Activated T-helper 2 cell treated with anti-CD3 and anti-CD28 coated beads, Interferon-gamma antibody, Interleukin-2, Interleukin-4, amounts not matched to agents 10 μg/mL and 5 μg/mL and 100 μg/mL, durations not matched to agents 14 hours and 24 hours and 36 hours (primary cell): ENCODE measurements at regions not wholly inside any gene's neighbourhood (a gene's known extent, or its start where the extent isn't known, plus 50 kb on each side); places are given as distances from the start of the nearest gene placed in this dataset.

Experiments used
- DNase-seq: peaks from one replicate; pipeline ENCODE4 v3.0.0; 2021; ENCODE audit warnings: low spot score
- H3K27ac Mint-ChIP-seq: one replicate; pipeline ENCODE4 v1.8.0; 2021; ENCODE audit warnings: mixed read lengths
- H3K27me3 Mint-ChIP-seq: one replicate; pipeline ENCODE4 v1.8.0; 2021; ENCODE audit warnings: low read depth, mixed read lengths
- H3K36me3 Mint-ChIP-seq: one replicate; pipeline ENCODE4 v1.8.0; 2021; ENCODE audit warnings: low read depth, mixed read lengths
- H3K4me1 Mint-ChIP-seq: one replicate; pipeline ENCODE4 v1.8.0; 2021; ENCODE audit warnings: low read depth, mixed read lengths
- H3K4me3 Mint-ChIP-seq: one replicate; pipeline ENCODE4 v1.8.0; 2021; ENCODE audit warnings: low read depth, mild to moderate bottlenecking, moderate library complexity, mixed read lengths
- H3K9me3 Mint-ChIP-seq: one replicate; pipeline ENCODE4 v1.8.0; 2021; ENCODE audit warnings: mixed read lengths
- intact Hi-C: fragments of 100-400 bp; cut with micrococcal nuclease; formaldehyde crosslinking; loops from one replicate; pipeline ENCODE4 v1.15.1; 2023

- Mint-ChIP-seq H3K4me3 (no peak overlapping the region), H3K4me1 (no peaks in the 10 kb centered on the region), H3K9me3 (no peaks in the 10 kb centered on the region), H3K27ac (no peak overlapping the region), H3K36me3 (no peaks in the 10 kb centered on the region), H3K27me3 (peaks cover 7% of the 10 kb centered on the region)
- intact Hi-C loops: no loop called here
- no peak for DNase-seq
These were observed 98.1 kb downstream of the PSMG1 start for GRCh38 chr21:39084979-39085729.

GRCh38 chr21:39084073-39084472 is 99.2 kb downstream of the PSMG1 start:
- no peaks in the 10 kb centered on the region for H3K36me3 Mint-ChIP-seq

GRCh38 chr21:39083377-39084008 is 99.8 kb downstream of the PSMG1 start:
- intact Hi-C loops: no loop called here
- H3K4me3 Mint-ChIP-seq: no peak overlapping the region

More at GRCh38 chr21:39084073-39084472, 99.2 kb downstream of the PSMG1 start:
- intact Hi-C loops: no loop called here
- Mint-ChIP-seq H3K4me3 (no peak overlapping the region), H3K9me3 (no peaks in the 10 kb centered on the region), H3K27ac (no peak overlapping the region), H3K4me1 (no peaks in the 10 kb centered on the region), H3K27me3 (peaks cover 7% of the 10 kb centered on the region)
- DNase-seq: no peak

GRCh38 chr21:39082656-39083376 is 100.4 kb downstream of the PSMG1 start:
- no peaks in the 10 kb centered on the region for H3K36me3 Mint-ChIP-seq
- intact Hi-C loops: no loop called here
- DNase-seq: no peak
- H3K4me3 Mint-ChIP-seq: no peak overlapping the region
- H3K9me3 Mint-ChIP-seq: no peaks in the 10 kb centered on the region
- H3K4me1 Mint-ChIP-seq: no peaks in the 10 kb centered on the region
- H3K27me3 Mint-ChIP-seq: peaks cover 11% of the 10 kb centered on the region
- no peak overlapping the region for H3K27ac Mint-ChIP-seq

More at GRCh38 chr21:39083377-39084008, 99.8 kb downstream of the PSMG1 start:
- Mint-ChIP-seq H3K36me3 (no peaks in the 10 kb centered on the region), H3K27ac (no peak overlapping the region), H3K9me3 (no peaks in the 10 kb centered on the region), H3K27me3 (peaks cover 11% of the 10 kb centered on the region), H3K4me1 (no peaks in the 10 kb centered on the region)
- DNase-seq: no peak

- Mint-ChIP-seq H3K36me3 (no peaks in the 10 kb centered on the region), H3K9me3 (no peaks in the 10 kb centered on the region), H3K27me3 (peaks cover 16% of the 10 kb centered on the region), H3K27ac (no peak overlapping the region), H3K4me1 (no peaks in the 10 kb centered on the region), H3K4me3 (no peak overlapping the region)
- DNase-seq: no peak
- intact Hi-C loops: no loop called here
These were observed 102.9 kb downstream of the PSMG1 start for GRCh38 chr21:39080366-39080765.

GRCh38 chr21:39079617-39080016 is 103.6 kb downstream of the PSMG1 start:
- intact Hi-C loops: no loop called here
- Mint-ChIP-seq H3K4me1 (no peaks in the 10 kb centered on the region), H3K4me3 (no peak overlapping the region), H3K9me3 (peaks cover 6% of the 10 kb centered on the region), H3K36me3 (no peaks in the 10 kb centered on the region), H3K27ac (no peak overlapping the region), H3K27me3 (peaks cover 16% of the 10 kb centered on the region)
- no peak for DNase-seq

GRCh38 chr21:39078322-39079065 is 104.8 kb downstream of the PSMG1 start:
- intact Hi-C loops: no loop called here
- H3K4me1 Mint-ChIP-seq: no peaks in the 10 kb centered on the region
- H3K9me3 Mint-ChIP-seq: peaks cover 13% of the 10 kb centered on the region
- DNase-seq: no peak
- H3K4me3 Mint-ChIP-seq: no peak overlapping the region
- H3K27me3 Mint-ChIP-seq: peaks cover 21% of the 10 kb centered on the region
- H3K27ac Mint-ChIP-seq: no peak overlapping the region
- H3K36me3 Mint-ChIP-seq: no peaks in the 10 kb centered on the region

- DNase-seq: no peak
- intact Hi-C loops: no loop called here
- H3K27me3 Mint-ChIP-seq: peaks cover 20% of the 10 kb centered on the region
- no peak overlapping the region for H3K27ac Mint-ChIP-seq
- H3K4me1 Mint-ChIP-seq: no peaks in the 10 kb centered on the region
- H3K36me3 Mint-ChIP-seq: no peaks in the 10 kb centered on the region
- H3K4me3 Mint-ChIP-seq: no peak overlapping the region
- peaks cover 13% of the 10 kb centered on the region for H3K9me3 Mint-ChIP-seq
These were observed 105.4 kb downstream of the PSMG1 start for GRCh38 chr21:39077876-39078275.

GRCh38 chr21:39074508-39074907 is 108.7 kb downstream of the PSMG1 start:
- Mint-ChIP-seq H3K27ac (no peak overlapping the region), H3K36me3 (no peaks in the 10 kb centered on the region), H3K4me3 (no peak overlapping the region), H3K4me1 (no peaks in the 10 kb centered on the region), H3K27me3 (peaks cover 20% of the 10 kb centered on the region), H3K9me3 (peaks cover 13% of the 10 kb centered on the region)
- no peak for DNase-seq
- intact Hi-C loops: no loop called here

- no peaks in the 10 kb centered on the region for H3K4me1 Mint-ChIP-seq
- peaks cover 22% of the 10 kb centered on the region for H3K27me3 Mint-ChIP-seq
- intact Hi-C loops: no loop called here
- H3K27ac Mint-ChIP-seq: no peak overlapping the region
- H3K9me3 Mint-ChIP-seq: peaks cover 17% of the 10 kb centered on the region
- no peaks in the 10 kb centered on the region for H3K36me3 Mint-ChIP-seq
- no peak for DNase-seq
- H3K4me3 Mint-ChIP-seq: no peak overlapping the region
These were observed 109.5 kb downstream of the PSMG1 start for GRCh38 chr21:39073717-39074116.

GRCh38 chr21:39073063-39073462 is 110.2 kb downstream of the PSMG1 start:
- intact Hi-C loops: no loop called here
- Mint-ChIP-seq H3K4me1 (peaks cover 2% of the 10 kb centered on the region), H3K27me3 (peaks cover 26% of the 10 kb centered on the region), H3K27ac (no peak overlapping the region), H3K4me3 (no peak overlapping the region), H3K9me3 (peaks cover 19% of the 10 kb centered on the region), H3K36me3 (no peaks in the 10 kb centered on the region)
- no peak for DNase-seq

GRCh38 chr21:39072468-39072867 is 110.8 kb downstream of the PSMG1 start:
- DNase-seq: no peak
- no peak overlapping the region for H3K27ac Mint-ChIP-seq
- peaks cover 26% of the 10 kb centered on the region for H3K27me3 Mint-ChIP-seq
- H3K36me3 Mint-ChIP-seq: no peaks in the 10 kb centered on the region
- no peak overlapping the region for H3K4me3 Mint-ChIP-seq
- intact Hi-C loops: no loop called here
- peaks cover 19% of the 10 kb centered on the region for H3K9me3 Mint-ChIP-seq
- peaks cover 3% of the 10 kb centered on the region for H3K4me1 Mint-ChIP-seq
